Astrocyte (in vitro differentiated cells and primary cell): ENCODE measurements at regions not wholly inside any gene's neighbourhood (a gene's known extent, or its start where the extent isn't known, plus 50 kb on each side); places are given as distances from the start of the nearest gene placed in this dataset.
A peak's percentile ranks its signal among the peaks of the same experiment; 100 is the strongest.

ENCODE experiments used
- DNase-seq: peaks from one replicate; pipeline ENCODE4 v3.0.0-alpha.2; 2010; ENCODE audit warnings: low read depth
- FAIRE-seq: peaks from 2 replicates; lab custom pipeline; 2011; peaks lifted over from hg19 to GRCh38; lab: Jason Lieb, UNC
- H2AFZ ChIP-seq: 2 replicates; pipeline ENCODE4 v1.6.0; 2012; ENCODE audit warnings: low read depth, low read length, inconsistent platforms
- H3K27ac ChIP-seq: 2 replicates; pipeline ENCODE4 v1.5.1; 2011; ENCODE audit warnings: low read depth, low read length, inconsistent platforms
- H3K27me3 ChIP-seq: 2 replicates; pipeline ENCODE4 v1.6.0; 2011; ENCODE audit warnings: low read length, inconsistent platforms; ENCODE audit not compliant: insufficient read depth
- H3K36me3 ChIP-seq: 2 replicates; pipeline ENCODE4 v1.5.1; 2011; ENCODE audit warnings: low read length, inconsistent platforms; ENCODE audit not compliant: insufficient read depth
- H3K4me1 ChIP-seq: 2 replicates; pipeline ENCODE4 v1.5.1; 2011; ENCODE audit warnings: low read length, inconsistent platforms; ENCODE audit not compliant: insufficient read depth
- H3K4me2 ChIP-seq: 2 replicates; pipeline ENCODE4 v1.6.0; 2012; ENCODE audit warnings: low read length, inconsistent platforms
- H3K4me3 ChIP-seq: 2 replicates; pipeline ENCODE4 v1.5.1; 2011; ENCODE audit warnings: low read depth, mild to moderate bottlenecking, low read length, inconsistent platforms; ENCODE audit not compliant: insufficient read depth
- H3K79me2 ChIP-seq: 2 replicates; pipeline ENCODE4 v1.6.0; 2012; ENCODE audit warnings: mild to moderate bottlenecking, low read length, inconsistent platforms; ENCODE audit not compliant: insufficient read depth
- H3K9ac ChIP-seq: 2 replicates; pipeline ENCODE4 v1.6.0; 2012; ENCODE audit warnings: mild to moderate bottlenecking, low read length, inconsistent platforms
- H3K9me3 ChIP-seq: 2 replicates; pipeline ENCODE4 v1.5.1; 2012; ENCODE audit warnings: low read depth, mild to moderate bottlenecking, low read length, inconsistent platforms; ENCODE audit not compliant: insufficient read depth
- H4K20me1 ChIP-seq: 2 replicates; pipeline ENCODE4 v1.6.0; 2012; ENCODE audit warnings: low read length, inconsistent platforms; ENCODE audit not compliant: insufficient read depth
- H3K27ac Mint-ChIP-seq: one replicate; pipeline ENCODE4 v1.8.0; 2021; ENCODE audit warnings: mild to moderate bottlenecking, mixed read lengths; ENCODE audit not compliant: unreplicated experiment
- H3K27me3 Mint-ChIP-seq: one replicate; pipeline ENCODE4 v1.8.0; 2021; ENCODE audit warnings: low read depth, mixed read lengths; ENCODE audit not compliant: unreplicated experiment
- H3K36me3 Mint-ChIP-seq: one replicate; pipeline ENCODE4 v1.8.0; 2021; ENCODE audit warnings: low read depth, mixed read lengths; ENCODE audit not compliant: unreplicated experiment
- H3K4me1 Mint-ChIP-seq: one replicate; pipeline ENCODE4 v1.8.0; 2021; ENCODE audit warnings: low read depth, mixed read lengths; ENCODE audit not compliant: unreplicated experiment
- H3K4me3 Mint-ChIP-seq: one replicate; pipeline ENCODE4 v1.8.0; 2021; ENCODE audit warnings: mild to moderate bottlenecking, moderate library complexity, mixed read lengths; ENCODE audit not compliant: unreplicated experiment
- H3K9me3 Mint-ChIP-seq: one replicate; pipeline ENCODE4 v1.8.0; 2021; ENCODE audit warnings: mild to moderate bottlenecking, mixed read lengths; ENCODE audit not compliant: unreplicated experiment
- CTCF ChIP-seq: IDR thresholded peaks from 2 replicates; pipeline ENCODE4 v1.5.1; 2011; ENCODE audit warnings: low read depth, mild to moderate bottlenecking, inconsistent platforms, low read length, moderate library complexity; ENCODE audit not compliant: insufficient read depth
- EZH2 ChIP-seq: IDR thresholded peaks from 2 replicates; pipeline ENCODE4 v1.6.1; 2012; ENCODE audit warnings: mild to moderate bottlenecking, low read length, inconsistent platforms; ENCODE audit not compliant: insufficient read depth

GRCh38 chr6:87913974-87914373, 133.7 kb upstream of the SPACA1 start:
- no peak overlapping the region for H3K27ac Mint-ChIP-seq
- no peak overlapping the region for H3K4me2 ChIP-seq

GRCh38 chr6:87912102-87912501, 135.5 kb upstream of the SPACA1 start:
- Mint-ChIP-seq H3K4me1 (peaks cover 37% of the 10 kb centered on the region), H3K36me3 (no peaks in the 10 kb centered on the region), H3K27ac (no peak overlapping the region), H3K9me3 (peaks cover 8% of the 10 kb centered on the region), H3K27me3 (peaks cover 6% of the 10 kb centered on the region), H3K4me3 (no peak overlapping the region)
- H2AFZ ChIP-seq, result no peak overlapping the region
- H3K4me1 ChIP-seq, result peaks cover 31% of the 10 kb centered on the region
- FAIRE-seq (no peak), DNase-seq (no peak)
- no peak for TF ChIP-seq EZH2
- no peak for TF ChIP-seq CTCF
- no peaks in the 10 kb centered on the region for H3K9me3 ChIP-seq
- H4K20me1 ChIP-seq, result no peaks in the 10 kb centered on the region
- H3K9ac ChIP-seq, result no peak overlapping the region
- H3K27me3 ChIP-seq, result peaks cover 11% of the 10 kb centered on the region
- H3K27ac ChIP-seq, result no peak overlapping the region
- H3K4me2 ChIP-seq, result no peak overlapping the region
- no peaks in the 10 kb centered on the region for H3K36me3 ChIP-seq
- no peak overlapping the region for H3K4me3 ChIP-seq
- no peaks in the 10 kb centered on the region for H3K79me2 ChIP-seq

More at GRCh38 chr6:87913974-87914373, 133.7 kb upstream of the SPACA1 start:
- no peaks in the 10 kb centered on the region for H3K9me3 ChIP-seq
- no peaks in the 10 kb centered on the region for H3K79me2 ChIP-seq
- H3K27ac ChIP-seq, result no peak overlapping the region
- Mint-ChIP-seq H3K36me3 (no peaks in the 10 kb centered on the region), H3K4me1 (peaks cover 24% of the 10 kb centered on the region), H3K4me3 (no peak overlapping the region), H3K27me3 (peaks cover 6% of the 10 kb centered on the region), H3K9me3 (peaks cover 8% of the 10 kb centered on the region)
- H3K9ac ChIP-seq, result no peak overlapping the region
- FAIRE-seq, result no peak
- peak overlapping the region; percentile 3 for H2AFZ ChIP-seq
- no peak for DNase-seq
- no peak for TF ChIP-seq EZH2
- TF ChIP-seq CTCF, result no peak
- no peak overlapping the region for H3K4me3 ChIP-seq
- H3K27me3 ChIP-seq, result peaks cover 19% of the 10 kb centered on the region
- no peaks in the 10 kb centered on the region for H3K36me3 ChIP-seq
- H4K20me1 ChIP-seq, result no peaks in the 10 kb centered on the region
- H3K4me1 ChIP-seq, result peaks cover 19% of the 10 kb centered on the region

- H4K20me1 ChIP-seq, result no peaks in the 10 kb centered on the region
- peak overlapping the region; percentile 42 for H3K27ac Mint-ChIP-seq
- H3K36me3 ChIP-seq, result no peaks in the 10 kb centered on the region
- FAIRE-seq (peak; percentile 52), DNase-seq (peak; percentile 95)
- peak overlapping the region; percentile 13 for H3K4me3 Mint-ChIP-seq
- peaks cover 42% of the 10 kb centered on the region for H3K4me1 ChIP-seq
- H3K9me3 ChIP-seq, result no peaks in the 10 kb centered on the region
- H3K4me2 ChIP-seq, result peak overlapping the region; percentile 69
- peak overlapping the region; percentile 68 for H3K27ac ChIP-seq
- H3K27me3 Mint-ChIP-seq, result peaks cover 6% of the 10 kb centered on the region
- no peak overlapping the region for H2AFZ ChIP-seq
- no peaks in the 10 kb centered on the region for H3K36me3 Mint-ChIP-seq
- no peaks in the 10 kb centered on the region for H3K79me2 ChIP-seq
- H3K27me3 ChIP-seq, result peaks cover 22% of the 10 kb centered on the region
- H3K9ac ChIP-seq, result peak overlapping the region; percentile 35
- H3K4me1 Mint-ChIP-seq, result peaks cover 54% of the 10 kb centered on the region
- H3K9me3 Mint-ChIP-seq, result peaks cover 4% of the 10 kb centered on the region
- H3K4me3 ChIP-seq, result no peak overlapping the region
- TF ChIP-seq EZH2, result no peak
- TF ChIP-seq CTCF, result no peak
Measured at GRCh38 chr6:87909849-87910248, 137.8 kb upstream of the SPACA1 start.
